ENCODE measurements at regions not wholly inside any gene's neighbourhood (a gene's known extent, or its start where the extent isn't known, plus 50 kb on each side); places are given as distances from the start of the nearest gene placed in this dataset.

GRCh38 chr3:147298511-147298982, 107.8 kb downstream of the ZIC4 start:
- TF ChIP-seq POLR2A (IDR thresholded peaks at IDR 0.05) (no peak), CTCF (IDR thresholded peaks at IDR 0.05) (no peak)

All from right lobe of liver (tissue), 4 donors.